ENCODE measurements at regions not wholly inside any gene's neighbourhood (a gene's known extent, or its start where the extent isn't known, plus 50 kb on each side); places are given as distances from the start of the nearest gene placed in this dataset.

GRCh38 chr21:36245649-36246048 is 74.3 kb upstream of the MORC3 start:
- no peaks in the 10 kb centered on the region for H3K9me3 ChIP-seq
- H3K36me3 ChIP-seq = peaks cover 0 to 22% of the 10 kb centered on the region in 2 donors
- H3K27ac ChIP-seq = no peak overlapping the region
- TF ChIP-seq POLR2AphosphoS5 (IDR thresholded peaks at IDR 0.05; ENCODE audit: insufficient read depth in 1 of 2, low read depth in 1 of 2) = no peak
- TF ChIP-seq CTCF (IDR thresholded peaks at IDR 0.05) = no peak
- TF ChIP-seq POLR2A (IDR thresholded peaks at IDR 0.05) = no peak
- no peaks in the 10 kb centered on the region for H3K4me1 ChIP-seq
- no peak overlapping the region for H3K4me3 ChIP-seq
- intact Hi-C loops (cut with DNase I) = no loop called here
- DNase-seq (ENCODE audit: extremely low spot score in 2 of 2) = no peak
- no peaks in the 10 kb centered on the region for H3K27me3 ChIP-seq

GRCh38 chr21:36246080-36246631 is 73.8 kb upstream of the MORC3 start:
- intact Hi-C loops (cut with DNase I) = no loop called here
- no peak for DNase-seq (ENCODE audit: extremely low spot score in 2 of 2)

GRCh38 chr21:36247316-36248010 is 72.5 kb upstream of the MORC3 start:
- Histone ChIP-seq H3K27me3 (no peaks in the 10 kb centered on the region), H3K27ac (no peak overlapping the region), H3K4me3 (no peak overlapping the region), H3K4me1 (no peaks in the 10 kb centered on the region), H3K9me3 (no peaks in the 10 kb centered on the region), H3K36me3 (peaks cover 0 to 34% of the 10 kb centered on the region in 2 donors)
- intact Hi-C loops (cut with DNase I) = no loop called here
- TF ChIP-seq POLR2AphosphoS5 (IDR thresholded peaks at IDR 0.05; ENCODE audit: insufficient read depth in 1 of 2, low read depth in 1 of 2) = no peak
- no peak for TF ChIP-seq POLR2A (IDR thresholded peaks at IDR 0.05)
- no peak for TF ChIP-seq CTCF (IDR thresholded peaks at IDR 0.05)
- no peak for DNase-seq (ENCODE audit: extremely low spot score in 2 of 2)

More at GRCh38 chr21:36246080-36246631, 73.8 kb upstream of the MORC3 start:
- peaks cover 0 to 27% of the 10 kb centered on the region in 2 donors for H3K36me3 ChIP-seq
- TF ChIP-seq CTCF (IDR thresholded peaks at IDR 0.05) (no peak), POLR2AphosphoS5 (IDR thresholded peaks at IDR 0.05; ENCODE audit: insufficient read depth in 1 of 2, low read depth in 1 of 2) (no peak), POLR2A (IDR thresholded peaks at IDR 0.05) (no peak)
- no peak overlapping the region for H3K4me3 ChIP-seq
- no peaks in the 10 kb centered on the region for H3K27me3 ChIP-seq
- H3K9me3 ChIP-seq = no peaks in the 10 kb centered on the region
- no peaks in the 10 kb centered on the region for H3K4me1 ChIP-seq
- no peak overlapping the region for H3K27ac ChIP-seq

GRCh38 chr21:36249576-36250422 is 70.2 kb upstream of the MORC3 start:
- H3K36me3 ChIP-seq = peaks cover 0 to 40% of the 10 kb centered on the region in 2 donors
- H3K4me1 ChIP-seq = no peaks in the 10 kb centered on the region
- intact Hi-C loops (cut with DNase I) = no loop called here
- H3K4me3 ChIP-seq = no peak overlapping the region
- no peaks in the 10 kb centered on the region for H3K27me3 ChIP-seq
- no peaks in the 10 kb centered on the region for H3K9me3 ChIP-seq
- H3K27ac ChIP-seq = no peak overlapping the region
- no peak for DNase-seq (ENCODE audit: extremely low spot score in 2 of 2)
- TF ChIP-seq POLR2A (IDR thresholded peaks at IDR 0.05) (no peak), POLR2AphosphoS5 (IDR thresholded peaks at IDR 0.05; ENCODE audit: insufficient read depth in 1 of 2, low read depth in 1 of 2) (no peak), CTCF (IDR thresholded peaks at IDR 0.05) (no peak)
